PC-3 (cell line): ENCODE measurements at regions not wholly inside any gene's neighbourhood (a gene's known extent, or its start where the extent isn't known, plus 50 kb on each side); places are given as distances from the start of the nearest gene placed in this dataset.

Experiments used
- ATAC-seq: fragments of 200-7000 bp; cut with Tn5 transposase; 2 replicates; pipeline ENCODE4 v1.9.1; 2020; ENCODE audit warnings: mild to moderate bottlenecking, moderate library complexity
- BruUV-seq: library from RNA; stranded (reverse); fragments of 400-500 nt; replicated peaks from 2 replicates; lab custom pipeline; 2021; lab: Mats Ljungman, UMichigan
- CTCF ChIA-PET: fragments of 300-600 bp; sonication (Branson Sonifier 250); formaldehyde crosslinking; loops from one replicate; lab custom pipeline; 2022; ENCODE audit warnings: antibody characterized with exemption; lab: Charles Lee
- POLR2A ChIA-PET: fragments of 300-600 bp; sonication (Branson Sonifier 250); formaldehyde crosslinking; loops from one replicate; lab custom pipeline; 2022; ENCODE audit warnings: antibody characterized with exemption; ENCODE audit not compliant: unreplicated experiment; lab: Charles Lee
- DNase-seq: peaks from one replicate; pipeline ENCODE4 v3.0.0-alpha.2; 2015
- H2AFZ ChIP-seq: fragments of 300-600 bp; sonication (generic); 2 replicates; pipeline ENCODE4 v1.6.0; 2016; ENCODE audit warnings: antibody characterized with exemption, low read length
- H3F3A ChIP-seq: fragments of 300-600 bp; sonication (generic); one replicate; pipeline ENCODE4 v1.6.0; 2017; ENCODE audit warnings: antibody characterized with exemption, low read length, control low read depth, mild to moderate bottlenecking; ENCODE audit not compliant: unreplicated experiment
- H3K27ac ChIP-seq: fragments of 300-600 bp; sonication (generic); 2 replicates; pipeline ENCODE4 v1.5.1; 2016; ENCODE audit warnings: mild to moderate bottlenecking, low read length
- H3K27me3 ChIP-seq: fragments of 300-600 bp; sonication (generic); 2 replicates; pipeline ENCODE4 v1.6.1; 2016; ENCODE audit warnings: low read length, mixed read lengths
- H3K36me3 ChIP-seq: fragments of 300-600 bp; sonication (generic); 2 replicates; pipeline ENCODE4 v1.6.1; 2016; ENCODE audit warnings: low read depth, mixed run types, low read length, mixed read lengths
- H3K4me1 ChIP-seq: fragments of 300-600 bp; sonication (generic); 2 replicates; pipeline ENCODE4 v1.5.1; 2016; ENCODE audit warnings: low read length; ENCODE audit not compliant: insufficient read depth
- H3K4me2 ChIP-seq: fragments of 300-600 bp; sonication (generic); 2 replicates; pipeline ENCODE4 v1.6.0; 2016; ENCODE audit warnings: low read length
- H3K4me3 ChIP-seq: fragments of 300-600 bp; sonication (generic); 2 replicates; pipeline ENCODE4 v1.5.1; 2016; ENCODE audit warnings: mild to moderate bottlenecking, low read length, mixed read lengths
- H3K79me2 ChIP-seq: fragments of 300-600 bp; sonication (generic); 2 replicates; pipeline ENCODE4 v1.6.1; 2017; ENCODE audit warnings: low read length, mixed read lengths
- H3K9ac ChIP-seq: fragments of 300-600 bp; sonication (generic); 2 replicates; pipeline ENCODE4 v1.6.0; 2016; ENCODE audit warnings: mild to moderate bottlenecking, low read length
- H3K9me2 ChIP-seq: fragments of 300-600 bp; sonication (generic); replicated peaks from 2 replicates; pipeline ENCODE4 v1.6.1; 2016; ENCODE audit warnings: mixed run types, low read length, mixed read lengths
- H3K9me3 ChIP-seq: fragments of 300-600 bp; sonication (generic); 2 replicates; pipeline ENCODE4 v1.6.1; 2016; ENCODE audit warnings: low read length, mixed read lengths
- H4K20me1 ChIP-seq: fragments of 300-600 bp; sonication (generic); 2 replicates; pipeline ENCODE4 v1.6.1; 2016; ENCODE audit warnings: low read length, mixed read lengths
- EZH2 ChIP-seq: fragments of 300-600 bp; sonication (generic); IDR thresholded peaks from one replicate; pipeline ENCODE4 v1.6.1; 2017; ENCODE audit warnings: antibody characterized with exemption, mild to moderate bottlenecking, low read length; ENCODE audit not compliant: unreplicated experiment
- EZH2phosphoT487 ChIP-seq: fragments of 300-600 bp; sonication (generic); IDR thresholded peaks from 2 replicates; pipeline ENCODE4 v1.6.1; 2018; ENCODE audit warnings: mild to moderate bottlenecking, antibody characterized with exemption, low read length, borderline replicate concordance
- intact Hi-C: fragments of 100-400 bp; cut with micrococcal nuclease; formaldehyde crosslinking; loops from 2 replicates; pipeline ENCODE4 v1.9.0; 2023
- TF ChIP-seq, protein P1 (sequence below): fragments of 300-600 bp; sonication (generic); conservative IDR thresholded peaks from 2 replicates; pipeline ENCODE4 v1.5.1; 2017; ENCODE audit warnings: antibody characterized with exemption, low read depth, mild to moderate bottlenecking, low read length

GRCh38 chr1:191943684-191944083 lies 214.6 kb upstream of the RGS18 start:
- DNase-seq (no peak), ATAC-seq (no peak)
- no peak overlapping the region for H3K4me3 ChIP-seq
- ChIA-PET CTCF (no interaction called here), POLR2A (no interaction called here)
- H4K20me1 ChIP-seq = no peaks in the 10 kb centered on the region
- H2AFZ ChIP-seq = no peak overlapping the region
- H3K4me2 ChIP-seq = no peak overlapping the region
- intact Hi-C loops = no loop called here
- TF ChIP-seq, protein P1, sequence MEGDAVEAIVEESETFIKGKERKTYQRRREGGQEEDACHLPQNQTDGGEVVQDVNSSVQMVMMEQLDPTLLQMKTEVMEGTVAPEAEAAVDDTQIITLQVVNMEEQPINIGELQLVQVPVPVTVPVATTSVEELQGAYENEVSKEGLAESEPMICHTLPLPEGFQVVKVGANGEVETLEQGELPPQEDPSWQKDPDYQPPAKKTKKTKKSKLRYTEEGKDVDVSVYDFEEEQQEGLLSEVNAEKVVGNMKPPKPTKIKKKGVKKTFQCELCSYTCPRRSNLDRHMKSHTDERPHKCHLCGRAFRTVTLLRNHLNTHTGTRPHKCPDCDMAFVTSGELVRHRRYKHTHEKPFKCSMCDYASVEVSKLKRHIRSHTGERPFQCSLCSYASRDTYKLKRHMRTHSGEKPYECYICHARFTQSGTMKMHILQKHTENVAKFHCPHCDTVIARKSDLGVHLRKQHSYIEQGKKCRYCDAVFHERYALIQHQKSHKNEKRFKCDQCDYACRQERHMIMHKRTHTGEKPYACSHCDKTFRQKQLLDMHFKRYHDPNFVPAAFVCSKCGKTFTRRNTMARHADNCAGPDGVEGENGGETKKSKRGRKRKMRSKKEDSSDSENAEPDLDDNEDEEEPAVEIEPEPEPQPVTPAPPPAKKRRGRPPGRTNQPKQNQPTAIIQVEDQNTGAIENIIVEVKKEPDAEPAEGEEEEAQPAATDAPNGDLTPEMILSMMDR = no peak
- TF ChIP-seq EZH2phosphoT487 (no peak), EZH2 (no peak)
- H3K79me2 ChIP-seq = no peaks in the 10 kb centered on the region
- BruUV-seq = no TSS peak
- no peak overlapping the region for H3K9ac ChIP-seq
- no peaks in the 10 kb centered on the region for H3K27me3 ChIP-seq
- no peaks in the 10 kb centered on the region for H3K36me3 ChIP-seq
- H3K9me2 ChIP-seq = no peaks in the 10 kb centered on the region
- no peaks in the 10 kb centered on the region for H3K4me1 ChIP-seq
- H3K27ac ChIP-seq = no peak overlapping the region
- no peaks in the 10 kb centered on the region for H3K9me3 ChIP-seq
- H3F3A ChIP-seq = no peaks in the 10 kb centered on the region

- Histone ChIP-seq H3K36me3 (no peaks in the 10 kb centered on the region), H3K9me2 (no peaks in the 10 kb centered on the region), H3K27me3 (no peaks in the 10 kb centered on the region), H3K9me3 (no peaks in the 10 kb centered on the region), H3K79me2 (no peaks in the 10 kb centered on the region), H3K4me2 (no peak overlapping the region), H3K4me3 (no peak overlapping the region), H2AFZ (no peak overlapping the region), H3K4me1 (no peaks in the 10 kb centered on the region), H3K27ac (no peak overlapping the region), H4K20me1 (no peaks in the 10 kb centered on the region), H3K9ac (no peak overlapping the region), H3F3A (no peaks in the 10 kb centered on the region)
- ATAC-seq = no peak
- TF ChIP-seq, protein P1 = no peak
- TF ChIP-seq EZH2 (no peak), EZH2phosphoT487 (no peak)
- intact Hi-C loops = no loop called here
- no TSS peak for BruUV-seq
- POLR2A ChIA-PET = no interaction called here
- no peak for DNase-seq
- CTCF ChIA-PET = no interaction called here
These were observed 204.7 kb upstream of the RGS18 start for GRCh38 chr1:191953526-191953925.

- TF ChIP-seq, protein P1 = no peak
- TF ChIP-seq EZH2phosphoT487 = no peak
- no peak for TF ChIP-seq EZH2
- no peaks in the 10 kb centered on the region for H3K9me3 ChIP-seq
- no peaks in the 10 kb centered on the region for H3K36me3 ChIP-seq
- no peak overlapping the region for H3K4me2 ChIP-seq
- H3K4me3 ChIP-seq = no peak overlapping the region
- no peaks in the 10 kb centered on the region for H3F3A ChIP-seq
- BruUV-seq = no TSS peak
- DNase-seq = no peak
- no peaks in the 10 kb centered on the region for H3K27me3 ChIP-seq
- intact Hi-C loops = no loop called here
- H3K27ac ChIP-seq = no peak overlapping the region
- no peaks in the 10 kb centered on the region for H3K4me1 ChIP-seq
- H4K20me1 ChIP-seq = no peaks in the 10 kb centered on the region
- no peak overlapping the region for H2AFZ ChIP-seq
- no peak overlapping the region for H3K9ac ChIP-seq
- no peaks in the 10 kb centered on the region for H3K9me2 ChIP-seq
- ATAC-seq = no peak
- ChIA-PET CTCF (no interaction called here), POLR2A (no interaction called here)
- no peaks in the 10 kb centered on the region for H3K79me2 ChIP-seq
These were observed 198.4 kb upstream of the RGS18 start for GRCh38 chr1:191959856-191960255.
